ENCODE measurements at regions not wholly inside any gene's neighbourhood (a gene's known extent, or its start where the extent isn't known, plus 50 kb on each side); places are given as distances from the start of the nearest gene placed in this dataset.
"Not testable (repeated sequence)": the region's sequence is repeated elsewhere in the genome, so short reads cannot be mapped to it uniquely, and the experiment has no call there.

GRCh38 chr12:84035766-84036165 lies 876.8 kb downstream of the SLC6A15 start:
- H3K27me3 ChIP-seq (ENCODE audit: control insufficient read depth in 2 of 2, insufficient read depth in 2 of 2, low read length in 2 of 2) = no peaks in the 10 kb centered on the region
- no peak overlapping the region for H3K9ac ChIP-seq (ENCODE audit: low read depth in 1 of 2, low read length in 2 of 2)
- H3K4me3 ChIP-seq (ENCODE audit: low read length in 2 of 2) = no peak overlapping the region
- no peak overlapping the region for H3K27ac ChIP-seq (ENCODE audit: low read depth in 2 of 2, low read length in 2 of 2)
- no peaks in the 10 kb centered on the region for H3K36me3 ChIP-seq (ENCODE audit: control insufficient read depth in 2 of 2, insufficient read depth in 2 of 2, low read length in 2 of 2)
- no peaks in the 10 kb centered on the region for H3K4me1 ChIP-seq (ENCODE audit: control insufficient read depth in 2 of 2, insufficient read depth in 2 of 2, low read length in 2 of 2)
- peaks cover 0 to 2% of the 10 kb centered on the region in 2 donors for H3K9me3 ChIP-seq (ENCODE audit: control insufficient read depth in 2 of 2, low read length in 2 of 2)

- H3K27ac ChIP-seq (ENCODE audit: low read depth in 2 of 2, low read length in 2 of 2) = no peak overlapping the region
- H3K9ac ChIP-seq (ENCODE audit: low read depth in 1 of 2, low read length in 2 of 2) = no peak overlapping the region
- peaks cover 0 to 2% of the 10 kb centered on the region in 2 donors for H3K9me3 ChIP-seq (ENCODE audit: control insufficient read depth in 2 of 2, low read length in 2 of 2)
- H3K4me3 ChIP-seq (ENCODE audit: low read length in 2 of 2) = no peak overlapping the region
- H3K4me1 ChIP-seq (ENCODE audit: control insufficient read depth in 2 of 2, insufficient read depth in 2 of 2, low read length in 2 of 2) = no peaks in the 10 kb centered on the region
- H3K36me3 ChIP-seq (ENCODE audit: control insufficient read depth in 2 of 2, insufficient read depth in 2 of 2, low read length in 2 of 2) = no peaks in the 10 kb centered on the region
- H3K27me3 ChIP-seq (ENCODE audit: control insufficient read depth in 2 of 2, insufficient read depth in 2 of 2, low read length in 2 of 2) = no peaks in the 10 kb centered on the region
Observed at GRCh38 chr12:84034871-84035270, 877.7 kb downstream of the SLC6A15 start.

- peaks cover 0 to 2% of the 10 kb centered on the region in 2 donors for H3K9me3 ChIP-seq (ENCODE audit: control insufficient read depth in 2 of 2, low read length in 2 of 2)
- no peaks in the 10 kb centered on the region for H3K27me3 ChIP-seq (ENCODE audit: control insufficient read depth in 2 of 2, insufficient read depth in 2 of 2, low read length in 2 of 2)
- H3K9ac ChIP-seq (ENCODE audit: low read depth in 1 of 2, low read length in 2 of 2) = no peak overlapping the region
- no peak overlapping the region for H3K27ac ChIP-seq (ENCODE audit: low read depth in 2 of 2, low read length in 2 of 2)
- H3K36me3 ChIP-seq (ENCODE audit: control insufficient read depth in 2 of 2, insufficient read depth in 2 of 2, low read length in 2 of 2) = no peaks in the 10 kb centered on the region
- H3K4me3 ChIP-seq (ENCODE audit: low read length in 2 of 2) = no peak overlapping the region
- H3K4me1 ChIP-seq (ENCODE audit: control insufficient read depth in 2 of 2, insufficient read depth in 2 of 2, low read length in 2 of 2) = no peaks in the 10 kb centered on the region
Observed at GRCh38 chr12:84033162-84033561, 879.4 kb downstream of the SLC6A15 start.

- H3K27ac ChIP-seq (ENCODE audit: low read depth in 2 of 2, low read length in 2 of 2); H3K9ac ChIP-seq (ENCODE audit: low read depth in 1 of 2, low read length in 2 of 2); H3K4me3 ChIP-seq (ENCODE audit: low read length in 2 of 2); H3K9me3 ChIP-seq (ENCODE audit: control insufficient read depth in 2 of 2, low read length in 2 of 2); H3K36me3 ChIP-seq (ENCODE audit: control insufficient read depth in 2 of 2, insufficient read depth in 2 of 2, low read length in 2 of 2); H3K27me3 ChIP-seq (ENCODE audit: control insufficient read depth in 2 of 2, insufficient read depth in 2 of 2, low read length in 2 of 2); H3K4me1 ChIP-seq (ENCODE audit: control insufficient read depth in 2 of 2, insufficient read depth in 2 of 2, low read length in 2 of 2): not testable (repeated sequence)
Observed at GRCh38 chr12:84018556-84019179, 893.9 kb downstream of the SLC6A15 start.

GRCh38 chr12:84016956-84017355 lies 895.6 kb downstream of the SLC6A15 start:
- H3K9ac ChIP-seq (ENCODE audit: low read depth in 1 of 2, low read length in 2 of 2) = no peak overlapping the region
- no peaks in the 10 kb centered on the region for H3K27me3 ChIP-seq (ENCODE audit: control insufficient read depth in 2 of 2, insufficient read depth in 2 of 2, low read length in 2 of 2)
- H3K9me3 ChIP-seq (ENCODE audit: control insufficient read depth in 2 of 2, low read length in 2 of 2) = peaks cover 0 to 2% of the 10 kb centered on the region in 2 donors
- H3K4me3 ChIP-seq (ENCODE audit: low read length in 2 of 2) = no peak overlapping the region
- no peak overlapping the region for H3K27ac ChIP-seq (ENCODE audit: low read depth in 2 of 2, low read length in 2 of 2)
- no peaks in the 10 kb centered on the region for H3K36me3 ChIP-seq (ENCODE audit: control insufficient read depth in 2 of 2, insufficient read depth in 2 of 2, low read length in 2 of 2)
- no peaks in the 10 kb centered on the region for H3K4me1 ChIP-seq (ENCODE audit: control insufficient read depth in 2 of 2, insufficient read depth in 2 of 2, low read length in 2 of 2)

GRCh38 chr12:83997423-83997822 lies 915.2 kb downstream of the SLC6A15 start:
- Histone ChIP-seq H3K36me3 (ENCODE audit: control insufficient read depth in 2 of 2, insufficient read depth in 2 of 2, low read length in 2 of 2) (no peaks in the 10 kb centered on the region), H3K27ac (ENCODE audit: low read depth in 2 of 2, low read length in 2 of 2) (no peak overlapping the region), H3K9me3 (ENCODE audit: control insufficient read depth in 2 of 2, low read length in 2 of 2) (peaks cover 0 to 4% of the 10 kb centered on the region in 2 donors), H3K9ac (ENCODE audit: low read depth in 1 of 2, low read length in 2 of 2) (no peak overlapping the region), H3K4me1 (ENCODE audit: control insufficient read depth in 2 of 2, insufficient read depth in 2 of 2, low read length in 2 of 2) (no peaks in the 10 kb centered on the region), H3K4me3 (ENCODE audit: low read length in 2 of 2) (no peak overlapping the region), H3K27me3 (ENCODE audit: control insufficient read depth in 2 of 2, insufficient read depth in 2 of 2, low read length in 2 of 2) (no peaks in the 10 kb centered on the region)

- Histone ChIP-seq H3K27me3 (ENCODE audit: control insufficient read depth in 2 of 2, insufficient read depth in 2 of 2, low read length in 2 of 2) (no peaks in the 10 kb centered on the region), H3K4me3 (ENCODE audit: low read length in 2 of 2) (no peak overlapping the region), H3K9me3 (ENCODE audit: control insufficient read depth in 2 of 2, low read length in 2 of 2) (peaks cover 0 to 4% of the 10 kb centered on the region in 2 donors), H3K36me3 (ENCODE audit: control insufficient read depth in 2 of 2, insufficient read depth in 2 of 2, low read length in 2 of 2) (no peaks in the 10 kb centered on the region), H3K4me1 (ENCODE audit: control insufficient read depth in 2 of 2, insufficient read depth in 2 of 2, low read length in 2 of 2) (no peaks in the 10 kb centered on the region), H3K27ac (ENCODE audit: low read depth in 2 of 2, low read length in 2 of 2) (no peak overlapping the region), H3K9ac (ENCODE audit: low read depth in 1 of 2, low read length in 2 of 2) (no peak overlapping the region)
Observed at GRCh38 chr12:83996671-83997070, 915.9 kb downstream of the SLC6A15 start.

- Histone ChIP-seq H3K9me3 (ENCODE audit: control insufficient read depth in 2 of 2, low read length in 2 of 2) (no peaks in the 10 kb centered on the region), H3K36me3 (ENCODE audit: control insufficient read depth in 2 of 2, insufficient read depth in 2 of 2, low read length in 2 of 2) (no peaks in the 10 kb centered on the region), H3K27ac (ENCODE audit: low read depth in 2 of 2, low read length in 2 of 2) (no peak overlapping the region), H3K4me1 (ENCODE audit: control insufficient read depth in 2 of 2, insufficient read depth in 2 of 2, low read length in 2 of 2) (no peaks in the 10 kb centered on the region), H3K9ac (ENCODE audit: low read depth in 1 of 2, low read length in 2 of 2) (no peak overlapping the region), H3K27me3 (ENCODE audit: control insufficient read depth in 2 of 2, insufficient read depth in 2 of 2, low read length in 2 of 2) (no peaks in the 10 kb centered on the region), H3K4me3 (ENCODE audit: low read length in 2 of 2) (no peak overlapping the region)
Observed at GRCh38 chr12:83985084-83985483, 927.5 kb downstream of the SLC6A15 start.

GRCh38 chr12:83980398-83980797 lies 932.2 kb downstream of the SLC6A15 start:
- Histone ChIP-seq H3K36me3 (ENCODE audit: control insufficient read depth in 2 of 2, insufficient read depth in 2 of 2, low read length in 2 of 2) (no peaks in the 10 kb centered on the region), H3K4me3 (ENCODE audit: low read length in 2 of 2) (no peak overlapping the region), H3K9me3 (ENCODE audit: control insufficient read depth in 2 of 2, low read length in 2 of 2) (no peaks in the 10 kb centered on the region), H3K27me3 (ENCODE audit: control insufficient read depth in 2 of 2, insufficient read depth in 2 of 2, low read length in 2 of 2) (no peaks in the 10 kb centered on the region), H3K27ac (ENCODE audit: low read depth in 2 of 2, low read length in 2 of 2) (no peak overlapping the region), H3K9ac (ENCODE audit: low read depth in 1 of 2, low read length in 2 of 2) (no peak overlapping the region), H3K4me1 (ENCODE audit: control insufficient read depth in 2 of 2, insufficient read depth in 2 of 2, low read length in 2 of 2) (no peaks in the 10 kb centered on the region)

- no peak overlapping the region for H3K9ac ChIP-seq (ENCODE audit: low read depth in 1 of 2, low read length in 2 of 2)
- no peaks in the 10 kb centered on the region for H3K27me3 ChIP-seq (ENCODE audit: control insufficient read depth in 2 of 2, insufficient read depth in 2 of 2, low read length in 2 of 2)
- no peak overlapping the region for H3K27ac ChIP-seq (ENCODE audit: low read depth in 2 of 2, low read length in 2 of 2)
- no peaks in the 10 kb centered on the region for H3K4me1 ChIP-seq (ENCODE audit: control insufficient read depth in 2 of 2, insufficient read depth in 2 of 2, low read length in 2 of 2)
- no peaks in the 10 kb centered on the region for H3K9me3 ChIP-seq (ENCODE audit: control insufficient read depth in 2 of 2, low read length in 2 of 2)
- H3K36me3 ChIP-seq (ENCODE audit: control insufficient read depth in 2 of 2, insufficient read depth in 2 of 2, low read length in 2 of 2) = no peaks in the 10 kb centered on the region
- no peak overlapping the region for H3K4me3 ChIP-seq (ENCODE audit: low read length in 2 of 2)
Observed at GRCh38 chr12:83979785-83980184, 932.8 kb downstream of the SLC6A15 start.

- Histone ChIP-seq H3K4me1 (ENCODE audit: control insufficient read depth in 2 of 2, insufficient read depth in 2 of 2, low read length in 2 of 2) (no peaks in the 10 kb centered on the region), H3K36me3 (ENCODE audit: control insufficient read depth in 2 of 2, insufficient read depth in 2 of 2, low read length in 2 of 2) (no peaks in the 10 kb centered on the region), H3K9ac (ENCODE audit: low read depth in 1 of 2, low read length in 2 of 2) (no peak overlapping the region), H3K4me3 (ENCODE audit: low read length in 2 of 2) (no peak overlapping the region), H3K27me3 (ENCODE audit: control insufficient read depth in 2 of 2, insufficient read depth in 2 of 2, low read length in 2 of 2) (no peaks in the 10 kb centered on the region), H3K9me3 (ENCODE audit: control insufficient read depth in 2 of 2, low read length in 2 of 2) (no peaks in the 10 kb centered on the region), H3K27ac (ENCODE audit: low read depth in 2 of 2, low read length in 2 of 2) (no peak overlapping the region)
Observed at GRCh38 chr12:83971781-83972180, 940.8 kb downstream of the SLC6A15 start.
